Keratinocyte (primary cell): ENCODE measurements at regions not wholly inside any gene's neighbourhood (a gene's known extent, or its start where the extent isn't known, plus 50 kb on each side); places are given as distances from the start of the nearest gene placed in this dataset.

Experiments
- DNase-seq: peaks from one replicate; pipeline ENCODE4 v3.0.0-alpha.2; 2011; ENCODE audit warnings: low read depth, missing footprints, low spot score
- FAIRE-seq: peaks from 2 replicates; lab custom pipeline; 2011; peaks lifted over from hg19 to GRCh38; lab: Jason Lieb, UNC
- H2AFZ ChIP-seq: 2 replicates; pipeline ENCODE4 v1.6.0; 2012; ENCODE audit warnings: low read length, control low read depth, inconsistent platforms; ENCODE audit not compliant: control insufficient read depth
- H3K27ac ChIP-seq: 2 replicates; pipeline ENCODE4 v1.5.1; 2011; ENCODE audit warnings: low read length; ENCODE audit not compliant: control insufficient read depth, insufficient read depth
- H3K27me3 ChIP-seq: 3 replicates; pipeline ENCODE4 v1.6.0; 2011; ENCODE audit warnings: low read length; ENCODE audit not compliant: control insufficient read depth, insufficient read depth; ENCODE audit errors: extremely low read depth
- H3K36me3 ChIP-seq, 2 experiments: 2 replicates in 1 of 2; 3 replicates in 1 of 2; pipeline ENCODE4 v1.5.1; 2011; ENCODE audit warnings: low read length in 2 of 2, mild to moderate bottlenecking in 1 of 2; ENCODE audit not compliant: control insufficient read depth in 2 of 2, insufficient read depth in 2 of 2; ENCODE audit errors: extremely low read depth in 1 of 2
- H3K4me1 ChIP-seq: 3 replicates; pipeline ENCODE4 v1.5.1; 2011; ENCODE audit warnings: low read length; ENCODE audit not compliant: control insufficient read depth, insufficient read depth; ENCODE audit errors: extremely low read depth
- H3K4me2 ChIP-seq: 3 replicates; pipeline ENCODE4 v1.6.0; 2011; ENCODE audit warnings: low read depth, low read length; ENCODE audit not compliant: control insufficient read depth, insufficient read depth; ENCODE audit errors: extremely low read depth
- H3K4me3 ChIP-seq, 3 experiments: fragments of 200-600 bp in 1 of 3; sonication (generic) in 1 of 3; 2 replicates in 2 of 3; 3 replicates in 1 of 3; pipeline ENCODE4 v1.5.1; 2011 to 2016; ENCODE audit warnings: low read length in 3 of 3, mild to moderate bottlenecking in 3 of 3, control low read depth in 2 of 3, inconsistent platforms in 1 of 3, low read depth in 1 of 3, mixed read lengths in 1 of 3, mixed run types in 1 of 3, moderate library complexity in 1 of 3; ENCODE audit not compliant: control insufficient read depth in 2 of 3, insufficient read depth in 2 of 3; ENCODE audit errors: extremely low read depth in 1 of 3
- H3K79me2 ChIP-seq: 2 replicates; pipeline ENCODE4 v1.6.0; 2012; ENCODE audit warnings: low read length; ENCODE audit not compliant: control insufficient read depth, insufficient read depth
- H3K9ac ChIP-seq: 3 replicates; pipeline ENCODE4 v1.6.0; 2011; ENCODE audit warnings: low read length; ENCODE audit not compliant: control insufficient read depth, insufficient read depth; ENCODE audit errors: extremely low read depth
- H3K9me1 ChIP-seq: 3 replicates; pipeline ENCODE4 v1.6.0; 2011; ENCODE audit warnings: low read length; ENCODE audit not compliant: control insufficient read depth, insufficient read depth; ENCODE audit errors: extremely low read depth
- H3K9me3 ChIP-seq: 2 replicates; pipeline ENCODE4 v1.5.1; 2012; ENCODE audit warnings: low read depth, low read length; ENCODE audit not compliant: control insufficient read depth
- H4K20me1 ChIP-seq: 3 replicates; pipeline ENCODE4 v1.6.0; 2011; ENCODE audit warnings: low read length; ENCODE audit not compliant: control insufficient read depth, insufficient read depth; ENCODE audit errors: extremely low read depth
- CTCF ChIP-seq, 3 experiments: IDR thresholded peaks in 1 of 3; conservative IDR thresholded peaks in 1 of 3; optimal IDR thresholded peaks in 1 of 3; 2 replicates in 2 of 3; 3 replicates in 1 of 3; pipeline versions ENCODE3 to v1.5.1; 2011; ENCODE audit warnings: low read length in 3 of 3, mild to moderate bottlenecking in 3 of 3, moderate library complexity in 2 of 3, control low read depth in 1 of 3, inconsistent platforms in 1 of 3; ENCODE audit not compliant: insufficient read depth in 2 of 3; ENCODE audit errors: extremely low read depth in 1 of 3
- EZH2 ChIP-seq: IDR thresholded peaks from one replicate; pipeline ENCODE4 v1.6.1; 2012; ENCODE audit warnings: inconsistent platforms, mild to moderate bottlenecking, low read length, moderate library complexity
- dilution Hi-C: fragments of 300-500 bp; cut with MboI; formaldehyde crosslinking; loops from one replicate; pipeline ENCODE4 v1.7.0; 2020; ENCODE audit warnings: low sequenced_read_pairs; ENCODE audit not compliant: extremely low pct_ligation_motif_present

GRCh38 chr13:62482351-62482750 lies 1066.7 kb upstream of the PCDH20 start:
- H3K9me1 ChIP-seq: no peaks in the 10 kb centered on the region
- no peaks in the 10 kb centered on the region for H3K36me3 ChIP-seq
- dilution Hi-C loops: no loop called here
- no peaks in the 10 kb centered on the region for H4K20me1 ChIP-seq
- no peaks in the 10 kb centered on the region for H3K4me1 ChIP-seq
- FAIRE-seq (no peak), DNase-seq (no peak)
- no peaks in the 10 kb centered on the region for H3K27me3 ChIP-seq
- H3K4me2 ChIP-seq: no peak overlapping the region
- no peak overlapping the region for H3K27ac ChIP-seq
- H3K79me2 ChIP-seq: no peaks in the 10 kb centered on the region
- no peak overlapping the region for H2AFZ ChIP-seq
- H3K4me3 ChIP-seq: no peak overlapping the region
- no peak overlapping the region for H3K9ac ChIP-seq
- TF ChIP-seq EZH2 (no peak), CTCF (optimal IDR thresholded peaks at IDR 0.05 in 1 of 3, IDR thresholded peaks at IDR 0.05 in 1 of 3, conservative IDR thresholded peaks at IDR 0.05 in 1 of 3; ENCODE audit: extremely low read depth in 1 of 3, insufficient read depth in 2 of 3, low read length in 3 of 3) (no peak)
- H3K9me3 ChIP-seq: no peaks in the 10 kb centered on the region

- H3K27me3 ChIP-seq: no peaks in the 10 kb centered on the region
- H3K9ac ChIP-seq: no peak overlapping the region
- DNase-seq: no peak
- H3K36me3 ChIP-seq: no peaks in the 10 kb centered on the region
- dilution Hi-C loops: no loop called here
- no peak overlapping the region for H3K4me3 ChIP-seq
- no peaks in the 10 kb centered on the region for H4K20me1 ChIP-seq
- H3K27ac ChIP-seq: no peak overlapping the region
- no peaks in the 10 kb centered on the region for H3K9me3 ChIP-seq
- no peak for FAIRE-seq
- TF ChIP-seq CTCF (optimal IDR thresholded peaks at IDR 0.05 in 1 of 3, IDR thresholded peaks at IDR 0.05 in 1 of 3, conservative IDR thresholded peaks at IDR 0.05 in 1 of 3; ENCODE audit: extremely low read depth in 1 of 3, insufficient read depth in 2 of 3, low read length in 3 of 3): no peak
- no peak for TF ChIP-seq EZH2
- no peaks in the 10 kb centered on the region for H3K9me1 ChIP-seq
- no peak overlapping the region for H2AFZ ChIP-seq
- no peaks in the 10 kb centered on the region for H3K4me1 ChIP-seq
- no peak overlapping the region for H3K4me2 ChIP-seq
- H3K79me2 ChIP-seq: no peaks in the 10 kb centered on the region
Measured at GRCh38 chr13:62473944-62474237, 1058.2 kb upstream of the PCDH20 start.
